ENCODE measurements at regions not wholly inside any gene's neighbourhood (a gene's known extent, or its start where the extent isn't known, plus 50 kb on each side); places are given as distances from the start of the nearest gene placed in this dataset.
"Not testable (repeated sequence)": the region's sequence is repeated elsewhere in the genome, so short reads cannot be mapped to it uniquely, and the experiment has no call there.

GRCh38 chr5:84885485-84886258 lies 501.0 kb upstream of the EDIL3 start:
- Histone ChIP-seq H3K4me2 (no peak overlapping the region), H3K4me1 (no peaks in the 10 kb centered on the region), H3K36me3 (no peaks in the 10 kb centered on the region), H3K4me3 (no peak overlapping the region), H4K20me1 (no peaks in the 10 kb centered on the region), H3K9me3 (replicated peaks in 1 of 11) (no peaks in the 10 kb centered on the region), H3K9ac (no peak overlapping the region), H3K27ac (no peak overlapping the region), H3K27me3 (no peaks in the 10 kb centered on the region)
- no peak for TF ChIP-seq Cebpa-rat (IDR thresholded peaks at IDR 0.05)

GRCh38 chr5:84881737-84882136 lies 497.1 kb upstream of the EDIL3 start:
- Histone ChIP-seq H3K27ac (no peak overlapping the region), H3K36me3 (no peaks in the 10 kb centered on the region), H3K9me3 (replicated peaks in 1 of 11) (peaks cover 0 to 5% (median 0%) of the 10 kb centered on the region in 11 experiments; a peak in 1 of 22 replicates), H4K20me1 (no peaks in the 10 kb centered on the region), H3K4me3 (no peak overlapping the region), H3K4me2 (no peak overlapping the region), H3K9ac (no peak overlapping the region), H3K4me1 (no peaks in the 10 kb centered on the region), H3K27me3 (no peaks in the 10 kb centered on the region)
- no peak for TF ChIP-seq Cebpa-rat (IDR thresholded peaks at IDR 0.05)

- Histone ChIP-seq H3K36me3 (no peaks in the 10 kb centered on the region), H4K20me1 (no peaks in the 10 kb centered on the region)
- no peak for TF ChIP-seq Cebpa-rat (IDR thresholded peaks at IDR 0.05)
Measured at GRCh38 chr5:84874196-84874595, 489.5 kb upstream of the EDIL3 start.

GRCh38 chr5:84872768-84873167 lies 488.1 kb upstream of the EDIL3 start:
- no peak overlapping the region for H3K9ac ChIP-seq
- no peak for TF ChIP-seq Cebpa-rat (IDR thresholded peaks at IDR 0.05)
- no peak overlapping the region for H3K4me2 ChIP-seq
- no peaks in the 10 kb centered on the region for H3K36me3 ChIP-seq
- no peak overlapping the region for H3K4me3 ChIP-seq
- no peaks in the 10 kb centered on the region for H4K20me1 ChIP-seq
- H3K9me3 ChIP-seq (replicated peaks in 1 of 11), result peaks cover 0 to 1% (median 0%) of the 10 kb centered on the region in 11 experiments; a peak in 1 of 22 replicates
- peaks cover 0 to 4% (median 0%) of the 10 kb centered on the region in 10 experiments; a peak in 1 of 20 replicates for H3K4me1 ChIP-seq
- H3K27ac ChIP-seq, result no peak overlapping the region
- H3K27me3 ChIP-seq, result no peaks in the 10 kb centered on the region

More at GRCh38 chr5:84874196-84874595, 489.5 kb upstream of the EDIL3 start:
- Histone ChIP-seq H3K4me1 (peaks cover 0 to 4% (median 0%) of the 10 kb centered on the region in 10 experiments; a peak in 1 of 20 replicates), H3K27me3 (no peaks in the 10 kb centered on the region), H3K9me3 (replicated peaks in 1 of 11) (peaks cover 0 to 5% (median 0%) of the 10 kb centered on the region in 11 experiments; a peak in 1 of 22 replicates), H3K9ac (no peak overlapping the region), H3K4me3 (no peak overlapping the region), H3K4me2 (no peak overlapping the region), H3K27ac (no peak overlapping the region)

GRCh38 chr5:84870369-84870768 lies 485.7 kb upstream of the EDIL3 start:
- Histone ChIP-seq H4K20me1 (no peaks in the 10 kb centered on the region), H3K9me3 (replicated peaks in 1 of 11) (no peaks in the 10 kb centered on the region), H3K27ac (no peak overlapping the region), H3K4me3 (no peak overlapping the region), H3K36me3 (no peaks in the 10 kb centered on the region), H3K4me2 (no peak overlapping the region), H3K9ac (no peak overlapping the region), H3K27me3 (no peaks in the 10 kb centered on the region), H3K4me1 (peaks cover 0 to 4% (median 0%) of the 10 kb centered on the region in 10 experiments; a peak in 1 of 20 replicates)
- no peak for TF ChIP-seq Cebpa-rat (IDR thresholded peaks at IDR 0.05)

GRCh38 chr5:84869675-84870074 lies 485.0 kb upstream of the EDIL3 start:
- H4K20me1 ChIP-seq, result no peaks in the 10 kb centered on the region
- no peak overlapping the region for H3K27ac ChIP-seq
- no peak overlapping the region for H3K9ac ChIP-seq
- H3K4me3 ChIP-seq, result no peak overlapping the region
- no peaks in the 10 kb centered on the region for H3K9me3 ChIP-seq (replicated peaks in 1 of 11)
- no peaks in the 10 kb centered on the region for H3K36me3 ChIP-seq
- no peaks in the 10 kb centered on the region for H3K27me3 ChIP-seq
- no peak overlapping the region for H3K4me2 ChIP-seq
- H3K4me1 ChIP-seq, result peaks cover 0 to 4% (median 0%) of the 10 kb centered on the region in 10 experiments; a peak in 1 of 20 replicates
- TF ChIP-seq Cebpa-rat (IDR thresholded peaks at IDR 0.05), result no peak

- H3K27ac ChIP-seq; H3K4me1 ChIP-seq; H4K20me1 ChIP-seq; H3K4me2 ChIP-seq; H3K9me3 ChIP-seq (replicated peaks in 1 of 11); H3K4me3 ChIP-seq; H3K9ac ChIP-seq; H3K27me3 ChIP-seq; H3K36me3 ChIP-seq: not testable (repeated sequence)
Measured at GRCh38 chr5:84863936-84864335, 479.3 kb upstream of the EDIL3 start.

- no peak overlapping the region for H3K9ac ChIP-seq
- H3K4me2 ChIP-seq, result no peak overlapping the region
- no peaks in the 10 kb centered on the region for H3K27me3 ChIP-seq
- H3K27ac ChIP-seq, result no peak overlapping the region
- H3K4me3 ChIP-seq, result no peak overlapping the region
- no peaks in the 10 kb centered on the region for H3K36me3 ChIP-seq
- TF ChIP-seq Cebpa-rat (IDR thresholded peaks at IDR 0.05), result no peak
- H4K20me1 ChIP-seq, result no peaks in the 10 kb centered on the region
- no peaks in the 10 kb centered on the region for H3K4me1 ChIP-seq
- no peaks in the 10 kb centered on the region for H3K9me3 ChIP-seq (replicated peaks in 1 of 11)
Measured at GRCh38 chr5:84863020-84863419, 478.3 kb upstream of the EDIL3 start.

- Histone ChIP-seq H3K4me3 (no peak overlapping the region), H3K9me3 (replicated peaks in 1 of 11) (peaks cover 0 to 1% (median 0%) of the 10 kb centered on the region in 11 experiments; a peak in 1 of 22 replicates), H3K4me2 (no peak overlapping the region), H3K4me1 (no peaks in the 10 kb centered on the region), H3K27ac (no peak overlapping the region), H3K9ac (no peak overlapping the region), H3K27me3 (no peaks in the 10 kb centered on the region), H4K20me1 (no peaks in the 10 kb centered on the region), H3K36me3 (no peaks in the 10 kb centered on the region)
- no peak for TF ChIP-seq Cebpa-rat (IDR thresholded peaks at IDR 0.05)
Measured at GRCh38 chr5:84862132-84862531, 477.5 kb upstream of the EDIL3 start.

GRCh38 chr5:84861306-84861705 lies 476.6 kb upstream of the EDIL3 start:
- Histone ChIP-seq H4K20me1 (no peaks in the 10 kb centered on the region), H3K36me3 (no peaks in the 10 kb centered on the region), H3K27me3 (no peaks in the 10 kb centered on the region), H3K4me3 (no peak overlapping the region), H3K27ac (no peak overlapping the region), H3K4me1 (no peaks in the 10 kb centered on the region), H3K4me2 (no peak overlapping the region), H3K9me3 (replicated peaks in 1 of 11) (peaks cover 0 to 7% (median 0%) of the 10 kb centered on the region in 11 experiments; a peak in 4 of 22 replicates), H3K9ac (no peak overlapping the region)
- no peak for TF ChIP-seq Cebpa-rat (IDR thresholded peaks at IDR 0.05)

Data from BLaER1 treated with 17β-estradiol and CSF1 and Interleukin-3, amounts not matched to agents 10 nM and 100 nM (cell line).